Thyroid gland (tissue), 4 donors: ENCODE measurements at regions not wholly inside any gene's neighbourhood (a gene's known extent, or its start where the extent isn't known, plus 50 kb on each side); places are given as distances from the start of the nearest gene placed in this dataset.

Experiments
- CTCF ChIP-seq, 6 experiments: fragments of 200-600 bp in 3 of 6; fragments of 450-650 bp in 3 of 6; sonication (generic) in 3 of 6; IDR thresholded peaks; one replicate each; pipeline ENCODE4 v1.5.1; 2016 to 2019; ENCODE audit warnings: antibody characterized with exemption in 6 of 6, mild to moderate bottlenecking in 2 of 6, inconsistent platforms in 1 of 6, moderate library complexity in 1 of 6
- POLR2A ChIP-seq, 2 donors: fragments of 450-650 bp; IDR thresholded peaks; one replicate each; pipeline ENCODE4 v1.6.1; 2017; ENCODE audit warnings: antibody characterized with exemption in 2 of 2, mild to moderate bottlenecking in 2 of 2, moderate library complexity in 1 of 2

- no peak for TF ChIP-seq POLR2A (IDR thresholded peaks at IDR 0.05)
- no peak for TF ChIP-seq CTCF (IDR thresholded peaks at IDR 0.05)
Observed at GRCh38 chr10:65735382-65735781, 1190.5 kb upstream of the LRRTM3 start.
